ENCODE measurements at regions not wholly inside any gene's neighbourhood (a gene's known extent, or its start where the extent isn't known, plus 50 kb on each side); places are given as distances from the start of the nearest gene placed in this dataset.
"Not testable (repeated sequence)": the region's sequence is repeated elsewhere in the genome, so short reads cannot be mapped to it uniquely, and the experiment has no call there.

- DNase-seq (ENCODE audit: low spot score), result no peak
These were observed 189.7 kb downstream of the C7orf25 start for GRCh38 chr7:42722198-42722597.

- peak; percentile 16 for DNase-seq (ENCODE audit: low spot score)
These were observed 190.7 kb downstream of the C7orf25 start for GRCh38 chr7:42720991-42721796.

GRCh38 chr7:42720012-42720411, 191.9 kb downstream of the C7orf25 start:
- DNase-seq (ENCODE audit: low spot score), result no peak

- not testable (repeated sequence) for DNase-seq (ENCODE audit: low spot score)
These were observed 193.4 kb downstream of the C7orf25 start for GRCh38 chr7:42718466-42718865.

- no peak for DNase-seq (ENCODE audit: low spot score)
These were observed 197.5 kb downstream of the C7orf25 start for GRCh38 chr7:42714356-42714755.

GRCh38 chr7:42709284-42709683, 202.6 kb downstream of the C7orf25 start:
- DNase-seq (ENCODE audit: low spot score), result no peak

GRCh38 chr7:42704710-42705109, 207.2 kb downstream of the C7orf25 start:
- no peak for DNase-seq (ENCODE audit: low spot score)

- no peak for DNase-seq (ENCODE audit: low spot score)
These were observed 209.2 kb downstream of the C7orf25 start for GRCh38 chr7:42702647-42703046.

GRCh38 chr7:42700406-42701327, 211.2 kb downstream of the C7orf25 start:
- DNase-seq (ENCODE audit: low spot score), result peak; percentile 25

- peak; percentile 24 for DNase-seq (ENCODE audit: low spot score)
These were observed 212.3 kb downstream of the C7orf25 start for GRCh38 chr7:42699380-42700178.

- no peak for DNase-seq (ENCODE audit: low spot score)
These were observed 213.1 kb downstream of the C7orf25 start for GRCh38 chr7:42698600-42699374.

- DNase-seq (ENCODE audit: low spot score), result no peak
These were observed 216.9 kb downstream of the C7orf25 start for GRCh38 chr7:42694894-42695507.

GRCh38 chr7:42693722-42694121, 218.1 kb downstream of the C7orf25 start:
- DNase-seq (ENCODE audit: low spot score), result no peak

- no peak for DNase-seq (ENCODE audit: low spot score)
These were observed 219.2 kb downstream of the C7orf25 start for GRCh38 chr7:42692621-42693020.

GRCh38 chr7:42690794-42691639, 220.9 kb downstream of the C7orf25 start:
- peak; percentile 59 for DNase-seq (ENCODE audit: low spot score)

GRCh38 chr7:42689626-42690025, 222.2 kb downstream of the C7orf25 start:
- no peak for DNase-seq (ENCODE audit: low spot score)

- DNase-seq (ENCODE audit: low spot score), result no peak
These were observed 223.9 kb downstream of the C7orf25 start for GRCh38 chr7:42688056-42688371.

GRCh38 chr7:42687211-42688055, 224.4 kb downstream of the C7orf25 start:
- DNase-seq (ENCODE audit: low spot score), result no peak

GRCh38 chr7:42686594-42687156, 225.2 kb downstream of the C7orf25 start:
- DNase-seq (ENCODE audit: low spot score), result no peak
